C4-2B (cell line): ENCODE measurements at regions not wholly inside any gene's neighbourhood (a gene's known extent, or its start where the extent isn't known, plus 50 kb on each side); places are given as distances from the start of the nearest gene placed in this dataset.

ENCODE experiments used
- H3K27ac ChIP-seq: fragments of 450-650 bp; 2 replicates; pipeline ENCODE4 v1.5.1; 2017
- CTCF ChIP-seq: fragments of 450-650 bp; conservative IDR thresholded peaks from 2 replicates; pipeline ENCODE4 v1.5.1; 2017; ENCODE audit warnings: mild to moderate bottlenecking
- ZFX ChIP-seq: fragments of 450-650 bp; IDR thresholded peaks from 2 replicates; pipeline ENCODE4 v1.6.1; 2017

GRCh38 chr14:51439896-51440295 lies 199.8 kb downstream of the TMX1 start:
- no peak overlapping the region for H3K27ac ChIP-seq
- TF ChIP-seq CTCF (no peak), ZFX (no peak)

- TF ChIP-seq CTCF (no peak), ZFX (no peak)
- 0 out of 2 replicates have a peak overlapping the region, but pooled peaks have one; percentile 10 for H3K27ac ChIP-seq
Observed at GRCh38 chr14:51441001-51441400, 201.0 kb downstream of the TMX1 start.

- H3K27ac ChIP-seq = no peak overlapping the region
- TF ChIP-seq CTCF (no peak), ZFX (no peak)
Observed at GRCh38 chr14:51442513-51443175, 202.6 kb downstream of the TMX1 start.

GRCh38 chr14:51443195-51444018 lies 203.4 kb downstream of the TMX1 start:
- TF ChIP-seq ZFX (no peak), CTCF (no peak)
- H3K27ac ChIP-seq = no peak overlapping the region

GRCh38 chr14:51444353-51445000 lies 204.4 kb downstream of the TMX1 start:
- no peak for TF ChIP-seq CTCF
- no peak for TF ChIP-seq ZFX
- H3K27ac ChIP-seq = no peak overlapping the region

- no peak overlapping the region for H3K27ac ChIP-seq
Observed at GRCh38 chr14:51445001-51445390, 204.9 kb downstream of the TMX1 start.

More at GRCh38 chr14:51445001-51445390, 204.9 kb downstream of the TMX1 start:
- no peak for TF ChIP-seq CTCF
- TF ChIP-seq ZFX = no peak
